Mesendoderm (in vitro differentiated cells): ENCODE measurements at regions not wholly inside any gene's neighbourhood (a gene's known extent, or its start where the extent isn't known, plus 50 kb on each side); places are given as distances from the start of the nearest gene placed in this dataset.

Source experiments
- DNase-seq: peaks from one replicate; pipeline ENCODE4 v3.0.0; 2013
- H2AK5ac ChIP-seq: 2 replicates; pipeline ENCODE4 v1.6.1; 2013; ENCODE audit warnings: low read length, inconsistent platforms
- H2BK120ac ChIP-seq: 2 replicates; pipeline ENCODE4 v1.6.1; 2013; ENCODE audit warnings: low read depth, mild to moderate bottlenecking, low read length, moderate library complexity, mixed read lengths
- H2BK15ac ChIP-seq: replicated peaks from 2 replicates; pipeline ENCODE4 v1.6.1; 2013; ENCODE audit warnings: low read depth, mild to moderate bottlenecking, moderate library complexity
- H2BK5ac ChIP-seq: 2 replicates; pipeline ENCODE4 v1.6.1; 2013; ENCODE audit warnings: low read length, inconsistent platforms
- H3K18ac ChIP-seq: 2 replicates; pipeline ENCODE4 v1.6.1; 2013; ENCODE audit warnings: mild to moderate bottlenecking, low read length, mixed read lengths
- H3K23ac ChIP-seq: one replicate; pipeline ENCODE4 v1.6.1; 2013; ENCODE audit warnings: low read length
- H3K27ac ChIP-seq: 2 replicates; pipeline ENCODE4 v1.5.1; 2013; ENCODE audit warnings: low read depth, mild to moderate bottlenecking, inconsistent platforms, low read length, moderate library complexity
- H3K27me3 ChIP-seq: 2 replicates; pipeline ENCODE4 v1.6.1; 2013; ENCODE audit warnings: low read length, control low read depth, mild to moderate bottlenecking, inconsistent platforms; ENCODE audit not compliant: insufficient read depth, poor library complexity
- H3K36me3 ChIP-seq: 2 replicates; pipeline ENCODE4 v1.6.1; 2013; ENCODE audit warnings: low read length, inconsistent platforms; ENCODE audit not compliant: control insufficient read depth, insufficient read depth
- H3K4ac ChIP-seq: one replicate; pipeline ENCODE4 v1.6.1; 2013; ENCODE audit warnings: low read depth, mild to moderate bottlenecking, low read length, moderate library complexity
- H3K4me1 ChIP-seq: 2 replicates; pipeline ENCODE4 v1.6.1; 2013; ENCODE audit warnings: low read depth, low read length, inconsistent platforms; ENCODE audit not compliant: control insufficient read depth
- H3K4me2 ChIP-seq: 2 replicates; pipeline ENCODE4 v1.6.1; 2013; ENCODE audit warnings: low read length
- H3K4me3 ChIP-seq: 2 replicates; pipeline ENCODE4 v1.5.1; 2013; ENCODE audit warnings: mild to moderate bottlenecking, low read length
- H3K56ac ChIP-seq: one replicate; pipeline ENCODE4 v1.6.1; 2013; ENCODE audit warnings: low read length
- H3K79me1 ChIP-seq: 2 replicates; pipeline ENCODE4 v1.6.1; 2013; ENCODE audit warnings: low read length, inconsistent platforms
- H3K79me2 ChIP-seq: 2 replicates; pipeline ENCODE4 v1.6.1; 2013; ENCODE audit warnings: mild to moderate bottlenecking, low read length; ENCODE audit not compliant: control insufficient read depth, insufficient read depth
- H3K9ac ChIP-seq: 2 replicates; pipeline ENCODE4 v1.6.1; 2013; ENCODE audit warnings: low read length, inconsistent platforms
- H4K5ac ChIP-seq: one replicate; pipeline ENCODE4 v1.6.1; 2013; ENCODE audit warnings: low read length
- H4K8ac ChIP-seq: one replicate; pipeline ENCODE4 v1.6.1; 2013; ENCODE audit warnings: low read depth, mild to moderate bottlenecking, control low read depth, low read length, moderate library complexity
- WGBS: extraction: QIAGEN DNeasy Blood & Tissue Kit; methylation state at CpG from one replicate; pipeline ENCODE4 v1.1.7; 2013; ENCODE audit warnings: low lambda C conversion rate, missing lambda C conversion rate; ENCODE audit not compliant: insufficient coverage; ENCODE audit errors: extremely low coverage; 5-methylcytosine and 5-hydroxymethylcytosine counted together

DNA sequence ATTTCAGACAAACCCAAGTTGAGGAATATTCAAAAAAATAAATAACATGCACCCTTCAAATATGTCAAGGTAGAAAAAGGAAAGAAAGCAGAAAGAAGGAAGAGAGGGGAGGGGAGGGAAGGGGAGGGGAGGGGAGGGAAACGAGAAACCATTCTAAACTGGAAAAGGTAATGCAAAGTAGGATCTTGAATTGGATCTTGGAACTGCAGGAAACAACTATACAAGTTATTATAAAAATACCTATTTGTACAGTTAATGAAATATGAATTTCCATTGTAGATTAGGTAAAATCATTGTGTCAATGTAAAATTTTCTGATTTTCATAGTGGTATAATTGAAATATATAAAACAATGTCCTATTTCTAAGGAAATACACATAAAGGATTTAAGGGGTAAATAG lies 668.4 kb downstream of the FAT4 start:
- H2BK15ac ChIP-seq, result no peak overlapping the region
- no peak for DNase-seq
- no peaks in the 10 kb centered on the region for H3K27me3 ChIP-seq
- no peak overlapping the region for H4K8ac ChIP-seq
- H3K79me1 ChIP-seq, result no peaks in the 10 kb centered on the region
- H2BK5ac ChIP-seq, result no peak overlapping the region
- no peaks in the 10 kb centered on the region for H3K36me3 ChIP-seq
- no peak overlapping the region for H2BK120ac ChIP-seq
- WGBS, result no CpG with 5 or more reads among the region's 1 CpG
- H3K4me1 ChIP-seq, result no peaks in the 10 kb centered on the region
- no peak overlapping the region for H3K4ac ChIP-seq
- no peak overlapping the region for H3K23ac ChIP-seq
- no peaks in the 10 kb centered on the region for H3K79me2 ChIP-seq
- no peak overlapping the region for H3K56ac ChIP-seq
- no peak overlapping the region for H3K27ac ChIP-seq
- no peak overlapping the region for H3K18ac ChIP-seq
- no peak overlapping the region for H3K9ac ChIP-seq
- H3K4me2 ChIP-seq, result no peak overlapping the region
- no peak overlapping the region for H2AK5ac ChIP-seq
- H3K4me3 ChIP-seq, result no peak overlapping the region
- no peak overlapping the region for H4K5ac ChIP-seq

DNA sequence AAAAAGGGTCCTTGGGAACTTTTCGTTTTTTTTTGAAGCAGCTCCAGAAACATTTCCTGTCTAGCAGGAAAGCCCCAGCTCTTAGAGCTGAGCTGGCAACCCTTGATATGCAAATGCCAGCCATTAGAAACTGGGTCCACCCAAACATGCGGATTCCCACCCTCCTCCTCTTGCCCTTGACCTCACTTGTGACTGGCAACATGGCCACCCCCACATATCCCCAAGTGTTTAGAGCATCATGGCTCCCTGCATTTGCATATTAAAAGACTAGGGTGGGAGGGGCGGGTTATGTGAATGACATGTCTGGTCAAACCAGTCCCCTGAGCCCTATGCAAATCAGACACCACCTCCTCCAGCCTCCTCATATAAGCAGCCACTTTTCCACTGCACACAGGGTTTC lies 671.1 kb downstream of the FAT4 start:
- Histone ChIP-seq H3K4me3 (no peak overlapping the region), H4K5ac (no peak overlapping the region), H2AK5ac (no peak overlapping the region), H3K18ac (no peak overlapping the region), H3K56ac (no peak overlapping the region), H2BK5ac (no peak overlapping the region), H3K23ac (no peak overlapping the region), H3K9ac (no peak overlapping the region), H3K36me3 (no peaks in the 10 kb centered on the region), H3K79me2 (no peaks in the 10 kb centered on the region), H3K4me2 (no peak overlapping the region), H3K4ac (no peak overlapping the region), H2BK15ac (no peak overlapping the region), H4K8ac (no peak overlapping the region), H3K4me1 (no peaks in the 10 kb centered on the region), H3K79me1 (no peaks in the 10 kb centered on the region), H3K27me3 (no peaks in the 10 kb centered on the region), H2BK120ac (no peak overlapping the region), H3K27ac (no peak overlapping the region)
- peak; percentile 93 for DNase-seq
- no CpG with 5 or more reads among the region's 3 CpGs for WGBS

DNA sequence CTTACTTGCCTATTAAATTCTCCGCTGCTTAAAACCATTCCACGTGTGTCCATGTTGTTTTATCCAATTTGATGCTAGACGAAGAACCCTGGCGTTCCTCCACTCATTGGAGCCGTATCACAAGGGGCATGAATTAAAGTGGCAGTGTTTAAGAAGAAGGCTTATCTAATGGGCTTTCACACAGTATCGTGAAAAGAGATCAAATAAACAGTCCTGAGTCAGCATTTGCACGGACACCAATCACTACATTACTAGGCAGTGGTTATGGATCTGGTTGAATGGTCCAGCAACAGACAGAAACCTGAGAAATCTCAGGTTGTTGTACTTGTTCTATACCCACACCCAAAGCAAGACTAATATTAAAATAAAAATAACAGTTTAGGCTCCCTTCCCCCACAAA lies 671.6 kb downstream of the FAT4 start:
- Histone ChIP-seq H4K5ac (no peak overlapping the region), H4K8ac (no peak overlapping the region), H3K79me2 (no peaks in the 10 kb centered on the region), H2BK5ac (no peak overlapping the region), H3K23ac (no peak overlapping the region), H3K4ac (no peak overlapping the region), H3K4me3 (no peak overlapping the region), H3K56ac (no peak overlapping the region), H2BK120ac (no peak overlapping the region), H3K27me3 (no peaks in the 10 kb centered on the region), H2AK5ac (no peak overlapping the region), H2BK15ac (no peak overlapping the region), H3K9ac (no peak overlapping the region), H3K4me2 (no peak overlapping the region), H3K27ac (no peak overlapping the region), H3K79me1 (no peaks in the 10 kb centered on the region), H3K18ac (no peak overlapping the region), H3K36me3 (no peaks in the 10 kb centered on the region), H3K4me1 (no peaks in the 10 kb centered on the region)
- no CpG with 5 or more reads among the region's 7 CpGs for WGBS
- no peak for DNase-seq

- DNase-seq, result no peak
- Histone ChIP-seq H3K4me3 (no peak overlapping the region), H3K56ac (no peak overlapping the region), H2BK15ac (no peak overlapping the region), H2AK5ac (no peak overlapping the region), H3K27ac (no peak overlapping the region), H3K9ac (no peak overlapping the region), H3K36me3 (no peaks in the 10 kb centered on the region), H3K79me2 (no peaks in the 10 kb centered on the region), H4K5ac (no peak overlapping the region), H3K4me1 (no peaks in the 10 kb centered on the region), H3K18ac (no peak overlapping the region), H3K23ac (no peak overlapping the region), H2BK5ac (no peak overlapping the region), H2BK120ac (no peak overlapping the region), H3K4me2 (no peak overlapping the region), H3K27me3 (no peaks in the 10 kb centered on the region), H4K8ac (no peak overlapping the region), H3K4ac (no peak overlapping the region), H3K79me1 (no peaks in the 10 kb centered on the region)
- no CpG with 5 or more reads among the region's 1 CpG for WGBS
These were observed 673.7 kb downstream of the FAT4 start for GRCh38 chr4:125988464-125988863.

GRCh38 chr4:125991398-125991797 lies 676.6 kb downstream of the FAT4 start:
- Histone ChIP-seq H3K23ac (no peak overlapping the region), H3K27me3 (no peaks in the 10 kb centered on the region), H2BK120ac (no peak overlapping the region), H3K79me2 (no peaks in the 10 kb centered on the region), H2AK5ac (no peak overlapping the region), H3K27ac (no peak overlapping the region), H3K18ac (no peak overlapping the region), H3K4me2 (no peak overlapping the region), H3K4me3 (no peak overlapping the region), H3K36me3 (no peaks in the 10 kb centered on the region), H4K8ac (no peak overlapping the region), H4K5ac (no peak overlapping the region), H3K9ac (no peak overlapping the region), H2BK15ac (no peak overlapping the region), H2BK5ac (no peak overlapping the region), H3K4ac (no peak overlapping the region), H3K79me1 (no peaks in the 10 kb centered on the region), H3K4me1 (no peaks in the 10 kb centered on the region), H3K56ac (no peak overlapping the region)
- DNase-seq, result peak; percentile 75
- WGBS, result no CpG with 5 or more reads among the region's 2 CpGs

DNA sequence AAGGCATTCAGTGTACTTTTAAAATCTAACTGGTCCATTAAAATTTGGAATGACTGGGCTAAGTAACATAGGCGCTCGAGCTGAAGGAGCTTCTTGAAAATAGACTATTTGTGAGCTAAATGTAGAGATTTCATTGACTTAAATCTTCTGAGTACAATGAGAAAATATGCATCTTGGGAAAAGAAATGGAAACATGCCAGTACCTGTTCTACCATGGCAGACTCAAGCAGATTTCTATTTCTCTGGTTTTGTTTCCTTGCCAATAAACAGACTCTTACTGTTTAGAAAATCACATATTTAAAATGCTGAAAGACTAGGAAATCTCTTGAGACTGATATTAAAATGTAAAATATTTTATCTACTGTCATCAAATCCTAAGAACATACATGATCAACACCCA lies 678.1 kb downstream of the FAT4 start:
- no CpG with 5 or more reads among the region's 2 CpGs for WGBS
- DNase-seq, result no peak

More for the DNA sequence above, 678.1 kb downstream of the FAT4 start:
- Histone ChIP-seq H2BK120ac (no peak overlapping the region), H3K79me1 (no peaks in the 10 kb centered on the region), H2AK5ac (no peak overlapping the region), H3K36me3 (no peaks in the 10 kb centered on the region), H3K27ac (no peak overlapping the region), H3K18ac (no peak overlapping the region), H3K27me3 (no peaks in the 10 kb centered on the region), H4K5ac (no peak overlapping the region), H3K4me3 (no peak overlapping the region), H3K4ac (no peak overlapping the region), H4K8ac (no peak overlapping the region), H2BK5ac (no peak overlapping the region), H3K4me1 (no peaks in the 10 kb centered on the region), H3K4me2 (no peak overlapping the region), H3K23ac (no peak overlapping the region), H3K79me2 (no peaks in the 10 kb centered on the region), H3K9ac (no peak overlapping the region), H3K56ac (no peak overlapping the region), H2BK15ac (no peak overlapping the region)
